IPS-18c (cell line): ENCODE measurements at regions not wholly inside any gene's neighbourhood (a gene's known extent, or its start where the extent isn't known, plus 50 kb on each side); places are given as distances from the start of the nearest gene placed in this dataset.
"Not testable (repeated sequence)": the region's sequence is repeated elsewhere in the genome, so short reads cannot be mapped to it uniquely, and the experiment has no call there.

Source experiments
- H3K4me3 ChIP-seq: 2 replicates; pipeline ENCODE4 v1.7.0; 2013; ENCODE audit warnings: low read depth, mild to moderate bottlenecking, low read length, moderate library complexity; ENCODE audit not compliant: insufficient read depth
- H3K9me3 ChIP-seq: one replicate; pipeline ENCODE4 v1.6.1; 2013; ENCODE audit warnings: mild to moderate bottlenecking, low read length, moderate library complexity; ENCODE audit not compliant: control insufficient read depth, insufficient read depth

DNA sequence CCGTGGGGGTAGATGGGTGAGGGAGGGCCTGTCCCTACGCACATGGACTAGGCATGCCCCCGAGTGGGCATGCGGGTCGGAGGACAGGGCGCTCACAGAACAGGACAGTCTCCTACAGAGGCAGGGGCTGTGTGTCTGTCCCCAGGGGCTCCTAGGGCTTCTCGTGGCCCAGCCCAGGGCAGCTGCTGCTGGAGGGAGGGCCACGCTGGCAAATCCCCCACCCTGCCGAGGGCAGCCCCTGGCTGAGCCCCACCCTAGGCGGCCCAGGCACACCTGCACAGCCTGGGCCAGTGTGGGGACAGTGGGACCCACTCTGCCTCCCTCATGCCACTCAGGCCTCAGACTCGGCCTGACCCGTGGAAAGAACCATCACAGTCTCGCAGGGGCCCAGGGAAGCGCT, 214.6 kb downstream of the TMEM121 start:
- peaks cover 26% of the 10 kb centered on the region for H3K9me3 ChIP-seq
- not testable (repeated sequence) for H3K4me3 ChIP-seq

- peaks cover 30% of the 10 kb centered on the region for H3K9me3 ChIP-seq
- not testable (repeated sequence) for H3K4me3 ChIP-seq
These were observed 215.5 kb downstream of the TMEM121 start for GRCh38 chr14:105741707-105742530.

GRCh38 chr14:105742531-105742848, 216.1 kb downstream of the TMEM121 start:
- H3K9me3 ChIP-seq = peaks cover 29% of the 10 kb centered on the region
- H3K4me3 ChIP-seq = no peak overlapping the region

GRCh38 chr14:105742904-105743701, 216.7 kb downstream of the TMEM121 start:
- H3K4me3 ChIP-seq = not testable (repeated sequence)
- peaks cover 29% of the 10 kb centered on the region for H3K9me3 ChIP-seq

DNA sequence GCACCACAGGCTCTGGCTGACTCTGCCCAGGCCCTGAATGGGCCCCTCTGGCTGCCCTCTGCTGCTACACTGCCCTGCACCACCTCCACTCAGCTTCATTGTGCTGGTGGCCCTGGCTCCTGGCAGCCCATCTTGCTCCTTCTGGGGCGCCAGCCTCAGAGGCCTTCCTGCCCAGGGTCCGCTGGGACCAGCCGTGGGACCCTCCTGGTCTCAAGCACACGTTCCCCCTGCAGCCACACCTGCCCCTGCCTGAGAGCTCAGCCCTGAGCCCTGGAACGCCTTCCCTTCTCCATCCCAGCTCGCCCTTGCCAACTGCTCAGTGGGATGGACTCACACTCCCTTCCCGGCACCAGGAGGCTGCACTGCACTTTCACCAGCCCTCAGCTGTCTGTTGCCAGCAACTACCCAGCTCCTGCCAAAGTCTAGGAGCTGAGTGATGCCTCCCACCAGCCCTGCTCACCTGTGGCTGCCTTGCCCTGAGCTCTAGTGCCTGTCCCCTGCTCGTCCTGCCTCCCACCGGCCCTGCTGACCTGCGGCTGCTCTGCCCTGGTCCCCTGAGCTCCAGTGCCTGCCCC, 217.9 kb downstream of the TMEM121 start:
- peaks cover 29% of the 10 kb centered on the region for H3K9me3 ChIP-seq
- not testable (repeated sequence) for H3K4me3 ChIP-seq

DNA sequence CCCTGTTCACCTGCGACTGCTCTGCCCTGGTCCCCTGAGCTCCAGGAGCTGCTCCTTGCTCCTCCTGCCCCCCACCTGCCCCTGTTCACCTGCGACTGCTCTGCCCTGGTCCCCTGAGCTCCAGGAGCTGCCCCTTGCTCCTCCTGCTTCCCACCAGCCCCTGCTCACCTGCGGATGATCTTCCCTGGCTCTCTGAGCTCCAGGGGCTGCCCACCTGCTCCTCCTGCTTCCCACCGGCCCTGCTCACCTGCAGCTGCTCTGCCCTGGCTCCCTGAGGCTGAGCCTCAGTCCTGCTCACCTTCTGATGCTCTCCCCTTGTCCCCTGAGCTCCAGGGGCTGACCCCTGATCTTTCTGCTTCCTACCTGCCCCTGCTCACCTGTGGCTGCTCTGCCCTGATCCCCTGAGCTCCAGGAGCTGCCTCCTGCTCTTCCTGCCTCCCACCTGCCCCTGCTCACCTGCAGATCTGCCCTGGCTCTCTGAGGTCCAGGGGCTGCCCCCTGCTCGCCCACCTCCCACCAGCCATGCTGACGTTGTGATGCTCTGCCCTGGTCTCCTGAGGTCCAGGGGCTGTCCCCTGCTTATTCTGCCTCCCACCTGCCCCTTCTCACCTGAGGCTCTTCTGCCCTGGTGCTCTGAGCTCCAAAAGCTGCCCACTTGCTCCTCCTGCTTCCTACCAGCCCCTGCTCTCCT, 219.2 kb downstream of the TMEM121 start:
- Histone ChIP-seq H3K9me3 (peaks cover 26% of the 10 kb centered on the region), H3K4me3 (peak overlapping the region; percentile 20; the same call in 1 of the 2 replicates)

GRCh38 chr14:105746124-105746514, 219.7 kb downstream of the TMEM121 start:
- Histone ChIP-seq H3K4me3 (peak overlapping the region; percentile 20; the same call in 1 of the 2 replicates), H3K9me3 (peaks cover 26% of the 10 kb centered on the region)

DNA sequence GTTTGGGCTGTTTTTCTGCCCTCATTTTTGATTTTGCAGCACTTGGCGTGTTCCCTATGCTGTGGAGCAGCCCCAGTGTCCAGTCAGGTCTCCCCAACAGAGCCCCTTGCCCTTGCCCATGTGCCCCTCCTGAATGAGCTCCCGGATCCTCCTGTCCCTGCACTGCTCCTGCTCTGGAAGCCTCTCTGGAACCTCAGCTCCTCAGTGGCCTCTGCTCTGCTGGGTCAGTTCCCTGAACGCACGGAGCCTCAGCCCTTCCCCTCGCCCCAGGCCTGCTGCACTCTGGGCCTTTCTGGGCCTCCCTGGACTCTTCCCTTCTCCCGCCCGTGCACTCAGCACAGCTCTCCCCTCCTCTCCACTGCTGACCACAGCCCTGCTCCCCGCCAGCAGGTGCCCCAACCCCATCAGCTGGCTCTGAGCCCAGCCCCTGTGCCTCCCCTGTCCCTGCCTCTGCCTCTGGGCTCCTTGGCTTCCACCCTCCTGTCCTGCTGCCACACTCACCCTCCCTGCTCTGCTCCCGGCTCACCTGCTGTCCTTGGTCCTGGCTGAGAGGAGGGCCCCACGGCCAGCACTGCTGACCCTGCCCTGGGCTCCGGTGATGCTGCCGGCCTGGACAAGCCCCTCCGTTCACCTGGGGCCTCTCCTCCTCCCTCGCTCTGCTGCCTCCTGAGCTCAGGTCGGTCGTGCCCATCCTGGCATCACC, 220.6 kb downstream of the TMEM121 start:
- H3K9me3 ChIP-seq = peaks cover 24% of the 10 kb centered on the region

GRCh38 chr14:105747503-105748203, 221.3 kb downstream of the TMEM121 start:
- H3K4me3 ChIP-seq = not testable (repeated sequence)
- peaks cover 21% of the 10 kb centered on the region for H3K9me3 ChIP-seq

More for the DNA sequence above, 220.6 kb downstream of the TMEM121 start:
- not testable (repeated sequence) for H3K4me3 ChIP-seq

DNA sequence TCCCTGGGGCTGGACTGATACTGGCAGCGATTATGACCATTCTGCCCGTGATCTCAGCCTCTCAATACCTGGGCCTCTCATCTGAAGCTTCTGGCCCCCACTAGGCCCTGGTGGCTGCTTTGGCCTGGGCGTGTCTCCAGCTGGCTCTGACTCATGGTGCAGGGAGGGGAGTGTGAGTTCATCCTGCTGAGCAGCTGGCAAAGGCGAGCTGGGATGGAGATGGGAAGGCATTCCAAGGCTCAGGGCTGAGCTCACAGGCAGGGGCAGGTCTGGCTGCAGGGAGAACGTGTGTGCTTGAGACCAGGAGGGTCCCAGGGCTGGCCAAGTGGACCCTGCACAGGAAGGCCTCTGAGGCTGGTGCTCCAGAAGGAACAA, 221.8 kb downstream of the TMEM121 start:
- Histone ChIP-seq H3K4me3 (no peak overlapping the region), H3K9me3 (peaks cover 21% of the 10 kb centered on the region)

GRCh38 chr14:105748710-105749109, 222.3 kb downstream of the TMEM121 start:
- peaks cover 21% of the 10 kb centered on the region for H3K9me3 ChIP-seq
- H3K4me3 ChIP-seq = not testable (repeated sequence)

DNA sequence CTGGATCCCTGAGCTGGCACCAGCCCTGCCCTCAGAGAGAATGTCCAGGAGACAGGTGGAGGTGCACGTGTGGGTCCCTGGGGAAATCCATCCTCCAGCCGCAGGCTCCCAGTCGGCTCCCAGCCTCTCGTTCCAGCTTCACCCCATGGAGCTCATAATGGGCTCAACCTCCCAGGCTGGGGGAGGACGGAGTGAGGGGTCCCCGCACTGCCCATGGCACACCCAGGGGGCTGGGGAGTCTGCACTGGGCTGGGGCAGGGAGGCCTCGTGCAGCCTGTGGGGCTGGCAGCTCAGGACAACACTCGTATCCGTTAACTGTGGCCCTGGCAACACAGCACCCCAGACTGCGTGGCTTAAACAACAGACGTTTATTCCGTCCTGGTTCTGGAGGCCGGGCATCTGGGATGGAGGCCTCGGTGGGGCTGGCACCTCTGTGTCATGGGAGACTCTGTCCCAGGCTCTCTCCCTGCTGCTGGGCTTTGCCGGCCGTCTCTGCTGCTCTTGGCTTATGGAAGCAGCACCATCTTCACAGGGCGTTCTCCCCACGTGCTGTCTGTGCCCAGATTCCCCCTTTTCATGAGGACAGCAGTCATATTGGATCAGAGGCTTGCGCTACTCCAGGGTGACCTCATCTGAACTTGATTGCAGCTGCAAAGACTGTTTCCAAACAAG, 223.6 kb downstream of the TMEM121 start:
- peaks cover 27% of the 10 kb centered on the region for H3K9me3 ChIP-seq
- H3K4me3 ChIP-seq = not testable (repeated sequence)

DNA sequence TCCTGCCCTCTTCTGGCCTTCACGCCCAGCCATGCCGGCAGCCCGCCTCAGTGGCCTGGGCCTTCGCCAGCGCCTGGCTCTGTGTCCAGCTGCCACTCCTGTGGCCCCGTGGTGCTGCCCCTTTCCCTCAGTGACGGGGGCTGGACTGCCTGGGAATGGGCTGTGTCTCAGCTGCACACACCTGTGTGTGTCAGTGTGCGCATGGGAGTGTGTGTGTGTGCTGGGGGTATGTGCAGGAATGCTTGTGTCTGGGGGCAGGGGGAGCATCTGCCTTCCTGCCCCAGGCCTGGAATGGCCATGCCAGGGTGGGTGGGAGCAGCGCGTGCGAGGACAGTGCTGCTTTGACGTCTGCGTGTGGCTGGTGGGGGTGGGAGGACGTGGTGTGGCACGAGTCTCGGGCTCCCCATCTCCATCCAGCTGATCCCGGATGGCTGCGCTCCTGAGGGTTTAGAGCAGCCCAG, 224.9 kb downstream of the TMEM121 start:
- H3K9me3 ChIP-seq = peaks cover 21% of the 10 kb centered on the region
- H3K4me3 ChIP-seq = not testable (repeated sequence)

DNA sequence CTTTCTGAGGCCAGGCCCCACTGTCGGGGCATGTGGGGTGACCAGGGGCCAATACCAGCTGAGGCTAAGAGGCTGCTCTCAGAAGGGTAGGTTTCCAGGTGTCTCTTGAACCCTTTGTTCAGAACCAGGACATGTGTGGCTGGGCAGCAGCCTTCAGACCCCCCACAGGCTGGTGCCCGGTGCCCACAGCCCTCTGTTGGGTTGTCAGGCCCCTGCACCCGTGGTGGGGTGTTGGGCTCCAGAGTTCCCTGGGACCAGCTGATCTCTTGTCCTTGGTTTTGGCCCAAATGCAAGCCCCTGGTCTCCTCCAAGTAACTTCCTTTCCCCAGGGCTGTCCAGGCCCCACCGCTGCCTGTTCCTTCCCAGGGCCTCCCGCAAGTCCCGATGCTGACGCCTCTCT, 226.0 kb downstream of the TMEM121 start:
- peaks cover 20% of the 10 kb centered on the region for H3K9me3 ChIP-seq
- H3K4me3 ChIP-seq = not testable (repeated sequence)

DNA sequence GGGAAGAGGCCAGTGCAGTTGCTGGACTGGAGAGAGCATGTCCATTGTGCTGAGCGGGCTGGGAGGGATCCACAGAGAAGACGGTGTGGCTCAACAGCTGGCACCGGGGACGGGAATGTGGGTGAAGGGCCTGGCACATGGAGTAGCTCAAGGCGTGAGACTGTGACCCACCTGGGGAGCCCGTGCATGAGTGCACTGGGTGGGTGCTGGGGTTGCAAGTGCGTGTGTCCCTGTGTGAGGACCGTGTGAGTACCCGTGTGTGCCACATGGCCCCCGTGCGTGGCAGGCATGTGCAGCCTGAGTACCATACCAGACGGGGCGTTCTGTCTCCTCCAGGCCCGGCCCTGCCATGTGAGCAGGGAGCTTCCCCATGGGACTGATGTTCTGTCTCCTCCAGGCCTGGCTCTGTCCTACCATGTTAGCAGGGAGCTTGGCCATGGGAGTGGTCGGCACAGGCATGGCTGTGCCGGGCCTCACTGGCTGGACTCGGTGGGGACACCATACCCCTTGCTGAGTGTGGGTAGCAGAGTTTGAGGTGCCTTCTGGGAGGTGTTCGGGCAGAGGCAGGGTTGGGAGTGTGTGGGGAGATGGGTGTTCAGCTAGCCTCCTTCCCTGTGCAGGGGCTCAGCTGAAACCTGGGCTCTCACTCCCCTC, 234.4 kb downstream of the TMEM121 start:
- Histone ChIP-seq H3K4me3 (no peak overlapping the region), H3K9me3 (peaks cover 24% of the 10 kb centered on the region)
